ENCODE measurements at regions not wholly inside any gene's neighbourhood (a gene's known extent, or its start where the extent isn't known, plus 50 kb on each side); places are given as distances from the start of the nearest gene placed in this dataset.

GRCh38 chr10:81524467-81524866, 350.5 kb upstream of the NRG3 start:
- ChIA-PET CTCF (interaction anchor here (0.6 kb wide), 1 partner anchor 713 kb away, joined by 3 read pairs; no protein-coding TSS in a partner anchor), POLR2A (ENCODE audit: unreplicated experiment) (no interaction called here)
- dilution Hi-C loops (cut with HindIII; ENCODE audit: low sequenced_read_pairs, unreplicated experiment) (no loop called here), intact Hi-C loops (cut with micrococcal nuclease) (no loop called here), in situ Hi-C loops (cut with MboI; ENCODE audit: low sequenced_read_pairs) (no loop called here)
- H4K20me1 ChIP-seq (ENCODE audit: insufficient read depth, low read length) = no peaks in the 10 kb centered on the region
- no peak overlapping the region for H3K18ac ChIP-seq (ENCODE audit: low read depth, low read length)
- no peak overlapping the region for H2BK20ac ChIP-seq (ENCODE audit: low read depth, low read length)
- H3K14ac ChIP-seq (replicated peaks; ENCODE audit: low read depth, low read length) = no peak overlapping the region
- DNase-seq (no peak), ATAC-seq (ENCODE audit: low read depth) (no peak)
- no peaks in the 10 kb centered on the region for H3K27me3 ChIP-seq (ENCODE audit: control insufficient read depth, insufficient read depth, low read length)
- no peak overlapping the region for H2BK15ac ChIP-seq (ENCODE audit: low read depth, low read length)
- peaks cover 5% of the 10 kb centered on the region; the same call in 1 of the 2 replicates for H3K9me3 ChIP-seq (ENCODE audit: control insufficient read depth, insufficient read depth, low read length)
- H3K9me1 ChIP-seq (ENCODE audit: insufficient read depth, low read length) = no peaks in the 10 kb centered on the region
- H4K8ac ChIP-seq (ENCODE audit: low read depth in 2 of 2, low read length in 2 of 2) = no peak overlapping the region
- no TSS peak for BruUV-seq (replicated peaks)
- no peaks in the 10 kb centered on the region for H3K4me1 ChIP-seq (ENCODE audit: control insufficient read depth, insufficient read depth, low read length)
- H3K56ac ChIP-seq (ENCODE audit: extremely low read depth, insufficient read depth, low read length) = no peak overlapping the region
- no peak overlapping the region for H4K5ac ChIP-seq (ENCODE audit: low read depth, low read length)
- no peak overlapping the region for H3K4ac ChIP-seq (ENCODE audit: low read depth, low read length)
- TF ChIP-seq CHD1 (IDR thresholded peaks at IDR 0.05; ENCODE audit: low read depth, low read length) (no peak), NFE2L2 (IDR thresholded peaks at IDR 0.05; ENCODE audit: low read depth, low read length) (no peak)
- no peak overlapping the region for H3K4me2 ChIP-seq (ENCODE audit: low read depth, low read length)
- no peak overlapping the region for H2AK9ac ChIP-seq (replicated peaks; ENCODE audit: low read depth, low read length, poor library complexity)
- no peak overlapping the region for H3K4me3 ChIP-seq (ENCODE audit: insufficient read depth, low read depth, low read length)
- H2AK5ac ChIP-seq (ENCODE audit: low read depth, low read length) = no peak overlapping the region
- no peak overlapping the region for H3K9ac ChIP-seq (ENCODE audit: low read depth, low read length)
- no peak overlapping the region for H3K27ac ChIP-seq (ENCODE audit: insufficient read depth, low read length)
- WGBS, 2 experiments (ENCODE audit: extremely low coverage in 2 of 2, insufficient read length in 1 of 2) = no CpG with 5 or more reads among the region's 2 CpGs
- no peak overlapping the region for H2BK5ac ChIP-seq (ENCODE audit: low read depth, low read length, poor library complexity, severe bottlenecking)
- H2AFZ ChIP-seq (replicated peaks; ENCODE audit: low read length, poor library complexity) = no peak overlapping the region
- no peak overlapping the region for H2BK120ac ChIP-seq (ENCODE audit: low read depth, low read length)
- no peaks in the 10 kb centered on the region for H3K36me3 ChIP-seq (ENCODE audit: control insufficient read depth, insufficient read depth, low read length)
- no peak overlapping the region for H3K23ac ChIP-seq (ENCODE audit: low read depth, low read length)
- H3K79me1 ChIP-seq (ENCODE audit: low read depth in 1 of 2, low read length in 2 of 2) = no peaks in the 10 kb centered on the region
- H4K91ac ChIP-seq (ENCODE audit: insufficient read depth, low read depth, low read length) = no peak overlapping the region

All from IMR-90 (cell line).